IMR-90 (cell line): ENCODE measurements at regions not wholly inside any gene's neighbourhood (a gene's known extent, or its start where the extent isn't known, plus 50 kb on each side); places are given as distances from the start of the nearest gene placed in this dataset.

Experiments
- ATAC-seq: fragments of 200-7000 bp; cut with Tn5 transposase; 2 replicates; pipeline ENCODE4 v1.9.1; 2020; ENCODE audit warnings: low read depth, mild to moderate bottlenecking, moderate library complexity
- BruUV-seq: library from RNA; stranded (reverse); fragments of 400-500 nt; replicated peaks from 2 replicates; lab custom pipeline; 2021; lab: Mats Ljungman, UMichigan
- CTCF ChIA-PET: fragments of 300-600 bp; formaldehyde crosslinking; extraction: SDS; loops from one replicate; lab custom pipeline; 2021; ENCODE audit warnings: antibody characterized with exemption; lab: Yijun Ruan, JAX
- POLR2A ChIA-PET: fragments of 300-600 bp; sonication (Branson Sonifier 250); formaldehyde crosslinking; loops from one replicate; lab custom pipeline; 2022; ENCODE audit warnings: antibody characterized with exemption; ENCODE audit not compliant: unreplicated experiment; lab: Charles Lee
- DNase-seq: peaks from one replicate; pipeline ENCODE4 v3.0.0; 2013
- H2AFZ ChIP-seq: replicated peaks from 2 replicates; pipeline ENCODE3; 2013; ENCODE audit warnings: low read length, mild to moderate bottlenecking; ENCODE audit not compliant: poor library complexity
- H2AK5ac ChIP-seq: 2 replicates; pipeline ENCODE4 v1.6.1; 2013; ENCODE audit warnings: low read depth, low read length, inconsistent platforms
- H2AK9ac ChIP-seq: replicated peaks from 2 replicates; pipeline ENCODE3; 2013; ENCODE audit warnings: mild to moderate bottlenecking, low read depth, low read length, moderate library complexity; ENCODE audit not compliant: poor library complexity
- H2BK120ac ChIP-seq: 2 replicates; pipeline ENCODE4 v1.6.1; 2013; ENCODE audit warnings: low read depth, low read length, inconsistent platforms
- H2BK15ac ChIP-seq: 3 replicates; pipeline ENCODE4 v1.6.1; 2013; ENCODE audit warnings: low read depth, low read length, inconsistent platforms
- H2BK20ac ChIP-seq: 2 replicates; pipeline ENCODE4 v1.6.1; 2013; ENCODE audit warnings: low read depth, mild to moderate bottlenecking, inconsistent platforms, low read length, moderate library complexity
- H2BK5ac ChIP-seq: 2 replicates; pipeline ENCODE4 v1.6.1; 2013; ENCODE audit warnings: mild to moderate bottlenecking, low read depth, low read length, inconsistent platforms; ENCODE audit not compliant: poor library complexity, severe bottlenecking
- H3K14ac ChIP-seq: replicated peaks from 2 replicates; pipeline ENCODE4 v1.6.1; 2013; ENCODE audit warnings: low read depth, low read length, inconsistent platforms
- H3K18ac ChIP-seq: 2 replicates; pipeline ENCODE4 v1.6.1; 2013; ENCODE audit warnings: low read depth, low read length, control low read depth
- H3K23ac ChIP-seq: 2 replicates; pipeline ENCODE4 v1.6.1; 2013; ENCODE audit warnings: low read depth, low read length, inconsistent platforms
- H3K27ac ChIP-seq: 2 replicates; pipeline ENCODE4 v1.5.1; 2013; ENCODE audit warnings: mild to moderate bottlenecking, control low read depth, low read length; ENCODE audit not compliant: insufficient read depth
- H3K27me3 ChIP-seq: 2 replicates; pipeline ENCODE4 v1.6.1; 2013; ENCODE audit warnings: low read length; ENCODE audit not compliant: control insufficient read depth, insufficient read depth
- H3K36me3 ChIP-seq: 2 replicates; pipeline ENCODE4 v1.6.1; 2013; ENCODE audit warnings: low read length, mixed read lengths; ENCODE audit not compliant: control insufficient read depth, insufficient read depth
- H3K4ac ChIP-seq: 2 replicates; pipeline ENCODE4 v1.6.1; 2013; ENCODE audit warnings: low read depth, low read length, inconsistent platforms
- H3K4me1 ChIP-seq: 2 replicates; pipeline ENCODE4 v1.6.1; 2013; ENCODE audit warnings: low read length, mixed read lengths; ENCODE audit not compliant: control insufficient read depth, insufficient read depth
- H3K4me2 ChIP-seq: 2 replicates; pipeline ENCODE4 v1.6.1; 2013; ENCODE audit warnings: low read depth, mild to moderate bottlenecking, control low read depth, low read length, moderate library complexity
- H3K4me3 ChIP-seq: 2 replicates; pipeline ENCODE4 v1.5.1; 2013; ENCODE audit warnings: low read depth, mild to moderate bottlenecking, control low read depth, low read length, moderate library complexity; ENCODE audit not compliant: insufficient read depth
- H3K56ac ChIP-seq: 2 replicates; pipeline ENCODE4 v1.6.1; 2013; ENCODE audit warnings: low read length, inconsistent platforms; ENCODE audit not compliant: insufficient read depth; ENCODE audit errors: extremely low read depth
- H3K79me1 ChIP-seq, 2 experiments: 2 replicates each; pipeline ENCODE4 v1.6.1; 2013; ENCODE audit warnings: low read length in 2 of 2, inconsistent platforms in 1 of 2, low read depth in 1 of 2
- H3K9ac ChIP-seq: 2 replicates; pipeline ENCODE4 v1.6.1; 2013; ENCODE audit warnings: low read depth, low read length, control low read depth
- H3K9me1 ChIP-seq: 2 replicates; pipeline ENCODE4 v1.6.1; 2013; ENCODE audit warnings: low read length, inconsistent platforms; ENCODE audit not compliant: insufficient read depth
- H3K9me3 ChIP-seq: 2 replicates; pipeline ENCODE4 v1.6.1; 2013; ENCODE audit warnings: low read length; ENCODE audit not compliant: control insufficient read depth, insufficient read depth
- H4K20me1 ChIP-seq: 2 replicates; pipeline ENCODE4 v1.6.1; 2013; ENCODE audit warnings: low read length, inconsistent platforms; ENCODE audit not compliant: insufficient read depth
- H4K5ac ChIP-seq: 2 replicates; pipeline ENCODE4 v1.6.1; 2013; ENCODE audit warnings: mild to moderate bottlenecking, low read depth, low read length, control low read depth
- H4K8ac ChIP-seq, 2 experiments: 2 replicates each; pipeline ENCODE4 v1.6.1; 2013; ENCODE audit warnings: low read depth in 2 of 2, low read length in 2 of 2, control low read depth in 1 of 2, inconsistent platforms in 1 of 2
- H4K91ac ChIP-seq: 2 replicates; pipeline ENCODE4 v1.6.1; 2013; ENCODE audit warnings: low read depth, low read length, inconsistent platforms; ENCODE audit not compliant: insufficient read depth
- CEBPB ChIP-seq: IDR thresholded peaks from 2 replicates; pipeline ENCODE4 v1.6.1; 2012; ENCODE audit warnings: low read depth, low read length, improper control_type of control experiment
- CHD1 ChIP-seq: IDR thresholded peaks from 2 replicates; pipeline ENCODE4 v1.6.1; 2012; ENCODE audit warnings: low read depth, low read length, improper control_type of control experiment
- ELK1 ChIP-seq: fragments of 150-350 bp; IDR thresholded peaks from 2 replicates; pipeline ENCODE4 v1.6.1; 2016; ENCODE audit warnings: low read depth, mild to moderate bottlenecking, low read length, moderate library complexity, borderline replicate concordance
- FOS ChIP-seq: fragments of 150-350 bp; IDR thresholded peaks from 2 replicates; pipeline ENCODE4 v1.6.1; 2016; ENCODE audit warnings: low read depth, low read length
- MAFK ChIP-seq: IDR thresholded peaks from 2 replicates; pipeline ENCODE4 v1.6.1; 2012; ENCODE audit warnings: low read depth, low read length, improper control_type of control experiment
- MAZ ChIP-seq: IDR thresholded peaks from 2 replicates; pipeline ENCODE4 v1.6.1; 2012; ENCODE audit warnings: low read depth, mild to moderate bottlenecking, low read length, improper control_type of control experiment, moderate library complexity, borderline replicate concordance
- NFE2L2 ChIP-seq: fragments of 150-350 bp; IDR thresholded peaks from 2 replicates; pipeline ENCODE4 v1.6.1; 2016; ENCODE audit warnings: low read depth, mild to moderate bottlenecking, low read length
- USF2 ChIP-seq: fragments of 150-350 bp; IDR thresholded peaks from 2 replicates; pipeline ENCODE4 v1.6.1; 2017; ENCODE audit warnings: mild to moderate bottlenecking, antibody characterized with exemption, low read length, low read depth
- WGBS, 2 experiments: methylation state at CpG; one replicate each; pipeline versions ENCODE4 v1.1.5 to v1.1.7; 2013; ENCODE audit warnings: missing lambda C conversion rate in 2 of 2; ENCODE audit not compliant: insufficient read length in 1 of 2; ENCODE audit errors: extremely low coverage in 2 of 2; 5-methylcytosine and 5-hydroxymethylcytosine counted together
- dilution Hi-C: fragments of 300-500 bp; cut with HindIII; formaldehyde crosslinking; loops from one replicate; pipeline ENCODE4 v1.14.3; 2018; ENCODE audit warnings: low sequenced_read_pairs; ENCODE audit not compliant: unreplicated experiment
- in situ Hi-C: fragments of 300-500 bp; cut with MboI; formaldehyde crosslinking; loops from 3 replicates; pipeline ENCODE4 v1.14.3; 2019; ENCODE audit warnings: low sequenced_read_pairs, inconsistent platforms, mixed read lengths
- intact Hi-C: fragments of 100-400 bp; cut with micrococcal nuclease; formaldehyde crosslinking; loops from 2 replicates; pipeline ENCODE4 v1.10.0; 2022
- TF ChIP-seq, protein P1 (sequence below): conservative IDR thresholded peaks from 2 replicates; pipeline ENCODE4 v1.5.1; 2012; ENCODE audit warnings: mild to moderate bottlenecking, low read depth, low read length, improper control_type of control experiment

DNA sequence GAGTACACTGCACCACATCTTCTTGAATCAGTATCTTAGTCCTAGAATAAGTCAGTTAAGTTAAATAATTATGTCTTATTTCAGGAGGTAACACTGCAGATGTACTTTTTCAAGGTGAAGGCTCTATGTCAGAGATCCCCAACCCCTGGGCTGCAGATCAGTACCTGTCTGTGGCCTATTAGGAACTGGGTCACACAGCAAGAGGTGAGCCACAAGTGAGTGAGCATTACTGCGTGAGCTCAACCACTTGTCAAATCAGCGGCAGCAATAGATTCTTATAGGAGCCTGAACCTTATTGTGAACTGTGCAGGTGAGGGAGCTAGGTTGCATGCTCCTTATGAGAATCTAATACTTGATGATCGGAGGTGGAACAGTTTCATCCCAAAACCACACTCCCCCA lies 851.9 kb upstream of the ALCAM start:
- Histone ChIP-seq H3K36me3 (no peaks in the 10 kb centered on the region), H3K9me1 (no peaks in the 10 kb centered on the region), H2BK5ac (no peak overlapping the region), H3K27ac (no peak overlapping the region), H3K4me1 (no peaks in the 10 kb centered on the region), H3K4me2 (no peak overlapping the region), H4K8ac (no peak overlapping the region), H3K9me3 (no peaks in the 10 kb centered on the region), H3K18ac (no peak overlapping the region), H3K4me3 (no peak overlapping the region), H2AFZ (no peak overlapping the region), H2BK120ac (no peak overlapping the region), H3K14ac (no peak overlapping the region), H3K23ac (no peak overlapping the region), H3K56ac (no peak overlapping the region), H3K79me1 (no peaks in the 10 kb centered on the region), H4K20me1 (no peaks in the 10 kb centered on the region), H3K9ac (no peak overlapping the region), H2AK9ac (no peak overlapping the region), H2AK5ac (no peak overlapping the region), H4K5ac (no peak overlapping the region), H2BK20ac (no peak overlapping the region), H3K27me3 (no peaks in the 10 kb centered on the region), H2BK15ac (no peak overlapping the region), H3K4ac (no peak overlapping the region), H4K91ac (no peak overlapping the region)
- ChIA-PET CTCF (no interaction called here), POLR2A (no interaction called here)
- ATAC-seq (no peak), DNase-seq (no peak)
- in situ Hi-C loops (no loop called here), intact Hi-C loops (no loop called here), dilution Hi-C loops (no loop called here)
- WGBS, 2 experiments, result no CpG with 5 or more reads among the region's 3 CpGs
- BruUV-seq, result no TSS peak
- TF ChIP-seq ELK1 (no peak), FOS (no peak), NFE2L2 (no peak), MAFK (no peak), CEBPB (no peak), MAZ (no peak), USF2 (no peak), CHD1 (no peak)
- TF ChIP-seq, protein P1, sequence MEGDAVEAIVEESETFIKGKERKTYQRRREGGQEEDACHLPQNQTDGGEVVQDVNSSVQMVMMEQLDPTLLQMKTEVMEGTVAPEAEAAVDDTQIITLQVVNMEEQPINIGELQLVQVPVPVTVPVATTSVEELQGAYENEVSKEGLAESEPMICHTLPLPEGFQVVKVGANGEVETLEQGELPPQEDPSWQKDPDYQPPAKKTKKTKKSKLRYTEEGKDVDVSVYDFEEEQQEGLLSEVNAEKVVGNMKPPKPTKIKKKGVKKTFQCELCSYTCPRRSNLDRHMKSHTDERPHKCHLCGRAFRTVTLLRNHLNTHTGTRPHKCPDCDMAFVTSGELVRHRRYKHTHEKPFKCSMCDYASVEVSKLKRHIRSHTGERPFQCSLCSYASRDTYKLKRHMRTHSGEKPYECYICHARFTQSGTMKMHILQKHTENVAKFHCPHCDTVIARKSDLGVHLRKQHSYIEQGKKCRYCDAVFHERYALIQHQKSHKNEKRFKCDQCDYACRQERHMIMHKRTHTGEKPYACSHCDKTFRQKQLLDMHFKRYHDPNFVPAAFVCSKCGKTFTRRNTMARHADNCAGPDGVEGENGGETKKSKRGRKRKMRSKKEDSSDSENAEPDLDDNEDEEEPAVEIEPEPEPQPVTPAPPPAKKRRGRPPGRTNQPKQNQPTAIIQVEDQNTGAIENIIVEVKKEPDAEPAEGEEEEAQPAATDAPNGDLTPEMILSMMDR, result no peak
